Adipocyte (in vitro differentiated cells): ENCODE measurements at regions not wholly inside any gene's neighbourhood (a gene's known extent, or its start where the extent isn't known, plus 50 kb on each side); places are given as distances from the start of the nearest gene placed in this dataset.
A peak's percentile ranks its signal among the peaks of the same experiment; 100 is the strongest.

ENCODE experiments used
- DNase-seq: peaks from one replicate; pipeline ENCODE4 v3.0.0-alpha.2; 2015; ENCODE audit warnings: low read depth
- H3K27me3 ChIP-seq: replicated peaks from 2 replicates; pipeline ENCODE4 v1.7.0; 2013; ENCODE audit warnings: mild to moderate bottlenecking, low read length, moderate library complexity; ENCODE audit not compliant: control insufficient read depth, insufficient read depth
- H3K36me3 ChIP-seq: 2 replicates; pipeline ENCODE4 v1.7.0; 2013; ENCODE audit warnings: low read length, mild to moderate bottlenecking, moderate library complexity; ENCODE audit not compliant: control insufficient read depth, insufficient read depth, severe bottlenecking
- H3K4me1 ChIP-seq: 2 replicates; pipeline ENCODE4 v1.7.0; 2013; ENCODE audit warnings: mild to moderate bottlenecking, low read length, moderate library complexity; ENCODE audit not compliant: control insufficient read depth, insufficient read depth
- H3K4me3 ChIP-seq: 2 replicates; pipeline ENCODE4 v1.7.0; 2013; ENCODE audit warnings: mild to moderate bottlenecking, low read length, moderate library complexity
- H3K9ac ChIP-seq: 2 replicates; pipeline ENCODE4 v1.7.0; 2013; ENCODE audit warnings: mild to moderate bottlenecking, low read length, moderate library complexity
- H3K9me3 ChIP-seq: 2 replicates; pipeline ENCODE4 v1.7.0; 2013; ENCODE audit warnings: mild to moderate bottlenecking, low read length, moderate library complexity; ENCODE audit not compliant: control insufficient read depth

DNA sequence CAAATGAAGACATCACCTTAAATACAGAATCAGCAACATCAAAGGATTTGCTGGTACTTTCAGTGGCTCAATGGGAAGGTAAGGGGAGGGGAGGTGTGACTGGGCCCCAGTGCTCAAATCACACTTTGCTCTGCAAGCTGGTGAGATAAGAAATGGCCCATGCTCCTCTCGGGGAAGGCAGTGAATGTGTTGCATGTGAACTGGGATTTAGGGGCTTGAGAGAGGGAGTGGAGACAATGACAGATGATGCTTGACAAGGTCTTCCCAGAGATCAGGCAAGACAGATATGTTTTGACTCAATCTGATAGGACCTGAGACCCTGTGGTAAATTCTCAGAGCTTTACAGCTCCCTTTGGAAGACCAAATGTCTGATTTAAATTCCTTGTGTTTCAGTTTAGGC, 233.0 kb upstream of the PROK2 start:
- Histone ChIP-seq H3K4me3 (no peak overlapping the region), H3K9ac (no peak overlapping the region), H3K9me3 (no peaks in the 10 kb centered on the region), H3K4me1 (peaks cover 4% of the 10 kb centered on the region), H3K36me3 (no peaks in the 10 kb centered on the region), H3K27me3 (no peaks in the 10 kb centered on the region)
- DNase-seq = no peak

GRCh38 chr3:72017311-72017710, 232.4 kb upstream of the PROK2 start:
- Histone ChIP-seq H3K9ac (no peak overlapping the region), H3K36me3 (no peaks in the 10 kb centered on the region), H3K27me3 (no peaks in the 10 kb centered on the region), H3K9me3 (no peaks in the 10 kb centered on the region), H3K4me1 (peaks cover 5% of the 10 kb centered on the region), H3K4me3 (no peak overlapping the region)
- DNase-seq = no peak

DNA sequence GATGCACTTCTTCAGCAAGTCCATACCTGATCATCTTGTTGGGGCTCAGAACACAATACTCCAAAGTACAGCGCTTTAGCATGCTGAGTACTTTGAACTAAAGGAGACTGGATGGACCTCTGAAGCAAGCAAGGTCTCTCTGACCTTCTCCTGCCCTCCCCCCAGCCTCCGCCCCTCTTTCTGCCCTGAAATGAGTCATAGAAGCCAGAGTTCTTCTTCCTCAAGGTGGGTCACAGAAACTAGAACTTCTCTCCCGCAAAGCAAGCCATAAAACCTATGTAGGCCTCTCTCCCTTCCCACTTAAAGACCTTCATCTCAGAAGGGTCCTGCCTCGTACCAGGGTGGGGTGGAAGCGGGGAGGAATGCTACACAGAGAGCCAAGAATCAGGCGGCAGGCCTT, 230.5 kb upstream of the PROK2 start:
- Histone ChIP-seq H3K27me3 (no peaks in the 10 kb centered on the region), H3K36me3 (no peaks in the 10 kb centered on the region), H3K4me1 (peaks cover 23% of the 10 kb centered on the region), H3K9me3 (no peaks in the 10 kb centered on the region), H3K9ac (no peak overlapping the region), H3K4me3 (no peak overlapping the region)
- DNase-seq = no peak

DNA sequence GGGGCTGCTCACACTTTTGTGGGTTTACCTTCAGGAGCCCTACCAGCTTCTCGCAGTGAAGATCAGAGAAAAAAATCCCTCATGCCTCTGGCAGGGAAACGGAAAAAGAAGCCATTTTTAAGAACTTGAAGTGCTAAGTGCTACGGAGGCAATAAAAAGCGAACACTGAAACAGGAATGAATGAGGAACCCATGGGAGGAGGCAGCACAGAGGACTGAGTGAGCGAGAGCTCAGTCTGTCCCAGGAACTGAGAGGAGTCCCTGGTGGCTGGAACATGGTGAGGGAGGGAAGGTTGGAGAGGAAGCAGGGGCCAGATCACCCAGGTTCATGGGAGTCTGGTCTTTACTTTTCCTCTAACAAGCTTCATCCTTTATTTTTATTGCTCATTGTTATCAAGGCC, 228.1 kb upstream of the PROK2 start:
- H3K4me1 ChIP-seq = peaks cover 43% of the 10 kb centered on the region
- no peak for DNase-seq

DNA sequence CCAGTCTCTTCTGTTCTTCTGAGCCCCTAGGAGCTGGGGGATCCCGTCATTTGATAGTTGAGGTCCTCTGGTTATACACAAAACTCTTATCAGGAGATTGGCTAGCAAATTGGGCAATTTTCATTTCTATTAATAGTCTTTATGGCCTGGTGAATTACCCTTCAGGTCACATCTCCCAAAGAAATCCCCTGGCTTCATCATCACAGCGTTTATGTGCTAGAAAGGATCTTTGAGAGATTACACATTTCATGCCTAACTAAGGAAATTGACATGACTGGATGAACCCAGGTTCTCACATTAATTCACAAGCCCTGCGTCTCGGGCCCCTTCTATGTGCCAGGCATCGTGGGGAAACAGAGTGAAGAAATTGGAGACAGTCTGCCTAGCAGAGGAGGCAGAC, 227.4 kb upstream of the PROK2 start:
- Histone ChIP-seq H3K9me3 (no peaks in the 10 kb centered on the region), H3K9ac (no peak overlapping the region), H3K36me3 (no peaks in the 10 kb centered on the region), H3K4me3 (no peak overlapping the region), H3K27me3 (no peaks in the 10 kb centered on the region), H3K4me1 (peaks cover 44% of the 10 kb centered on the region)
- no peak for DNase-seq

More for the DNA sequence above, 228.1 kb upstream of the PROK2 start:
- Histone ChIP-seq H3K9ac (no peak overlapping the region), H3K4me3 (no peak overlapping the region), H3K9me3 (no peaks in the 10 kb centered on the region), H3K27me3 (no peaks in the 10 kb centered on the region), H3K36me3 (no peaks in the 10 kb centered on the region)

GRCh38 chr3:72011485-72011884, 226.5 kb upstream of the PROK2 start:
- H3K4me1 ChIP-seq = peaks cover 44% of the 10 kb centered on the region
- H3K27me3 ChIP-seq = no peaks in the 10 kb centered on the region
- H3K36me3 ChIP-seq = no peaks in the 10 kb centered on the region
- no peak overlapping the region for H3K9ac ChIP-seq
- no peaks in the 10 kb centered on the region for H3K9me3 ChIP-seq
- peak; percentile 40 for DNase-seq
- no peak overlapping the region for H3K4me3 ChIP-seq

DNA sequence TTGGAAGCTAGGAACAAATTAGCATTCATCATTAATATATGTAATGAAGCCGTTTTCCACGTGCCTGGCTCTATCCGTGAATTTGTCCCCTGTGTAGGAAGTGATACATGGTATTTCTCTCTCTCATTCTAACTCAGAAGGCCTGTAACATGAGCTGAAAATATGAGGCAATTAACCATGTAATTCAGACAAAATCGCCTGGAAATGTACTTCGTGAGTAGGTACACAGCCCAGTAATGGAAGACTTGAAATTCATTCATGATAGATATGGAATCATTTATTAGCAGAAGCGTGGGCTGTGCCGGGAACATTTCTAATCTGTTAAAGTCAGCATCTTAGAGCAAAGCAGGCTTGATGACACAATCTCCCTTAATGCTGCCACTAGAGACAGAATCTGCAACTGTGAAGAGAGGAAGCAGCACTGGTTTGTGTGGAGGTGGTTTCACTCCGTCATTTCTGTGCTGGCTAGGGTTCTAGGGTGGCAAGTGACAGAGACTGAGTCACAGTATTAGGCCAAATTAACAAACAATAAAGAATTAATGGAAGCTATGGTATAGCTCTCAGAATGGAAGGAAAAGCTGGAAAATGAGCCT, 225.0 kb upstream of the PROK2 start:
- Histone ChIP-seq H3K4me3 (no peak overlapping the region), H3K4me1 (peaks cover 44% of the 10 kb centered on the region), H3K36me3 (no peaks in the 10 kb centered on the region), H3K27me3 (no peaks in the 10 kb centered on the region), H3K9ac (peak overlapping the region; percentile 5), H3K9me3 (no peaks in the 10 kb centered on the region)
- DNase-seq = peak; percentile 43

DNA sequence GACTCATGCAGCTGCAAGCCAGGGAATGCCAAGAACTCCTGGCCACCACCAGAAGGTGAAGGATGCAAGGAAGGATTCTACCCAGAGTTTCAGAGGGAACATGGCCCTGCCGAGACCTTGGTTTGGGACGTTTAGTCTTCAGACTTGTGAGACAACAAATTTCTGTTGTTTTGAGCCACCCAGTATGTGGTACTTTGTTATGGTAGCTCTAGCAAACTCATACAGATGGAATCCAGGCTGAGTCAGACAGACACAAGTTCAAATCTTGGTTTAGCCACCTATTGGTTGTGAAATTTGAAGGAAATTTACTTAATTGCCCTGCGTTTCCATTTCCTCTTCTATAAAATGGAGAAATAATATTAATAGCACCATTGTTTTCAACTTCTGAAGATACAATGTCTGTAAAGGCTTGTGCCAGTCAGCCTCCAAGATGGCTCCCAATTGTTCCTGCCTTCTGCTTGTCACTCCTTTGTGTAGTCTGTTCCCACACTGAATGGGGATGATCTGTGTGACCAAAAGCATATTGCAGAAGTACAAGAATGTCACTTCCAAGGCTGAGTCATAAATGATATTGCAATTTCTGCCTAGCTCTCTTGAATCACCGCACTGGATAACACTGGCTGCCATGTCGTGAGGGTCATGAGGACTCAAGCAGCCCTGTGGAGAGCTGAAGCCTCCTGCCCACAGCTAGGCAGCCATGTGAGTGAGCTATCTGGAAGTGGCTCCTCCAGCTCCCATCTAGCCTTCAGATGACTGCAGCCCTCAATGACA, 223.5 kb upstream of the PROK2 start:
- H3K9me3 ChIP-seq = no peaks in the 10 kb centered on the region
- H3K9ac ChIP-seq = no peak overlapping the region
- no peaks in the 10 kb centered on the region for H3K36me3 ChIP-seq
- H3K27me3 ChIP-seq = no peaks in the 10 kb centered on the region
- H3K4me3 ChIP-seq = no peak overlapping the region
- DNase-seq = no peak
- peaks cover 44% of the 10 kb centered on the region for H3K4me1 ChIP-seq

- Histone ChIP-seq H3K9me3 (no peaks in the 10 kb centered on the region), H3K27me3 (no peaks in the 10 kb centered on the region), H3K4me3 (no peak overlapping the region), H3K9ac (no peak overlapping the region), H3K36me3 (no peaks in the 10 kb centered on the region), H3K4me1 (peaks cover 39% of the 10 kb centered on the region)
- no peak for DNase-seq
Measured at GRCh38 chr3:72006631-72007556, 221.9 kb upstream of the PROK2 start.

DNA sequence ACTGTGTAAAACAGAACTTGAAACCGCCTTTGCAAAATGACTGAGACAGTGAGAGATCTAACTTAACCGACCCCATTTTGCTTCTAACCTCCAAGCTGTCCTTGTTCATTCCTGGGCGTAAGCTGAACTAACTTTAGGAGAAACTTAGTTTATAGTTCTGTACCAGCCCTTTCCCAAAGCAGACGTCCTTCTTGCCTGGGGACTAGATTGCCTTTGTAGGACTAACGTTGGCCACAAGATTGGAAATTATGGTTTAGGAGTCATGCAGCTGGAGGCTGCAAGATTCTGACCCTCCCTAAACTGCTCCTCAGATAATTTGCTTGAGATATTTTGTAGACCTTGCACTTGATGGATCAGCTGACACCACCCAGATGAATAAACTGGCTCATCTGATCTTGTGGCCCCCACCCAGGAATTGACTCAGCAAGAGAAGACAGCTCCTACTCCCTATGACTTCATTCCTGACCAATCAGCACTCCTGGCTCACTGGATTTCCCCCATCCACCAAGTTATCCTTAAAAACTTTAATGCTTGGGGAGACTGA, 219.9 kb upstream of the PROK2 start:
- H3K9me3 ChIP-seq = no peaks in the 10 kb centered on the region
- H3K4me3 ChIP-seq = no peak overlapping the region
- no peaks in the 10 kb centered on the region for H3K36me3 ChIP-seq
- no peak overlapping the region for H3K9ac ChIP-seq
- peaks cover 19% of the 10 kb centered on the region for H3K4me1 ChIP-seq
- H3K27me3 ChIP-seq = no peaks in the 10 kb centered on the region
- no peak for DNase-seq

DNA sequence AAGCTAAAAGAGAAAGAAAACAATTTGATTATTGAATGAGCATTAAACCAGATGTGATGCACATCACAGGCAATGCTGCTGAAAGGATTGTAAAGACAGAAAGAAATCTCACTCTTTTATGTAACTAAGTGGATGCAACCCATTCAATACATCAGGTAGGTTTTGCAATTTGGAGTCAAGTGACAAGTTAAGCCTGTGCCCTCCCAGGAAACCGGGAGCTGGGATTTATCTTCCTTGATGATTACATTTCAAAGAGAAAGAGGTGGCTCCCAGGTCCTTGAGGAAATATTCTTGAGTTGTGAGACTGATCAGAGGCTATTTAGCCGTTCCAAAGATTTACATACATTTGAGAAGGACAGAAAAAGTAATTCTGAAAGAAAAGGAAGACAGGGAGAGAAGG, 219.0 kb upstream of the PROK2 start:
- no peak for DNase-seq
- no peaks in the 10 kb centered on the region for H3K9me3 ChIP-seq
- no peak overlapping the region for H3K4me3 ChIP-seq
- no peaks in the 10 kb centered on the region for H3K36me3 ChIP-seq
- H3K9ac ChIP-seq = no peak overlapping the region
- H3K4me1 ChIP-seq = peaks cover 19% of the 10 kb centered on the region
- H3K27me3 ChIP-seq = no peaks in the 10 kb centered on the region
